ENCODE measurements at regions not wholly inside any gene's neighbourhood (a gene's known extent, or its start where the extent isn't known, plus 50 kb on each side); places are given as distances from the start of the nearest gene placed in this dataset.

- TF ChIP-seq CTCF (IDR thresholded peaks at IDR 0.05) (no peak), EZH2 (IDR thresholded peaks at IDR 0.05; ENCODE audit: borderline replicate concordance, insufficient read depth, low read depth, low read length, poor library complexity, severe bottlenecking) (no peak)
Observed at GRCh38 chr6:18327626-18328025, 59.5 kb upstream of the RNF144B start.

Measured in B cell (primary cell).